ENCODE measurements at regions not wholly inside any gene's neighbourhood (a gene's known extent, or its start where the extent isn't known, plus 50 kb on each side); places are given as distances from the start of the nearest gene placed in this dataset.

GRCh38 chr2:147135376-147135775 lies 709.5 kb upstream of the ACVR2A start:
- Histone ChIP-seq H4K5ac (ENCODE audit: insufficient read length, low read depth, low read length) (no peak overlapping the region), H4K8ac (replicated peaks; ENCODE audit: insufficient read length, low read depth, low read length) (no peak overlapping the region), H3K79me1 (ENCODE audit: insufficient read depth, low read depth, low read length, poor library complexity, severe bottlenecking) (no peaks in the 10 kb centered on the region), H3K9me3 (ENCODE audit: control insufficient read depth, low read depth, low read length) (no peaks in the 10 kb centered on the region), H4K20me1 (ENCODE audit: control insufficient read depth, insufficient read depth, insufficient read length) (no peaks in the 10 kb centered on the region), H3K4me1 (ENCODE audit: insufficient read depth, low read length) (no peaks in the 10 kb centered on the region), H3K4me2 (ENCODE audit: insufficient read depth, insufficient read length, low read length) (no peak overlapping the region), H3K14ac (ENCODE audit: insufficient read depth, low read length) (no peak overlapping the region), H4K91ac (ENCODE audit: insufficient read length, low read depth, low read length) (no peak overlapping the region), H2BK15ac (ENCODE audit: low read depth, low read length) (no peak overlapping the region), H3K56ac (ENCODE audit: insufficient read length, low read depth, low read length) (no peak overlapping the region), H3K23me2 (ENCODE audit: insufficient read length, low read depth, low read length, poor library complexity, severe bottlenecking) (no peaks in the 10 kb centered on the region), H2BK20ac (ENCODE audit: low read depth, low read length, poor library complexity, severe bottlenecking) (no peak overlapping the region), H3K27ac (ENCODE audit: insufficient read length, low read depth, low read length) (no peak overlapping the region), H3T11ph (ENCODE audit: low read length) (no peak overlapping the region), H2BK5ac (ENCODE audit: insufficient read length, low read length) (no peak overlapping the region), H3K9ac (ENCODE audit: extremely low read depth, insufficient read length, low read length) (no peak overlapping the region), H3K79me2 (ENCODE audit: insufficient read depth, low read length) (no peaks in the 10 kb centered on the region), H2BK12ac (ENCODE audit: insufficient read length, low read depth, low read length) (no peak overlapping the region), H3K18ac (ENCODE audit: insufficient read length, low read depth, low read length) (no peak overlapping the region), H2AFZ (ENCODE audit: low read length) (no peak overlapping the region), H2AK5ac (ENCODE audit: insufficient read length, low read length) (no peak overlapping the region), H3K4ac (ENCODE audit: low read depth, low read length) (no peak overlapping the region), H3K23ac (ENCODE audit: insufficient read length, low read depth, low read length) (no peak overlapping the region), H3K27me3 (ENCODE audit: insufficient read depth, low read length) (no peaks in the 10 kb centered on the region), H2BK120ac (ENCODE audit: low read depth, low read length, poor library complexity, severe bottlenecking) (no peak overlapping the region)
- WGBS (ENCODE audit: extremely low coverage, insufficient read length, low lambda C conversion rate), result no CpG with 5 or more reads among the region's 5 CpGs
- no peaks in the 10 kb centered on the region; a peak in 1 of 7 replicates for H3K36me3 Mint-ChIP-seq (ENCODE audit: insufficient read depth in 1 of 3, low read depth in 3 of 3)
- peaks cover 5 to 8% of the 10 kb centered on the region in 2 experiments for H3K4me1 Mint-ChIP-seq
- TF ChIP-seq, protein P1, sequence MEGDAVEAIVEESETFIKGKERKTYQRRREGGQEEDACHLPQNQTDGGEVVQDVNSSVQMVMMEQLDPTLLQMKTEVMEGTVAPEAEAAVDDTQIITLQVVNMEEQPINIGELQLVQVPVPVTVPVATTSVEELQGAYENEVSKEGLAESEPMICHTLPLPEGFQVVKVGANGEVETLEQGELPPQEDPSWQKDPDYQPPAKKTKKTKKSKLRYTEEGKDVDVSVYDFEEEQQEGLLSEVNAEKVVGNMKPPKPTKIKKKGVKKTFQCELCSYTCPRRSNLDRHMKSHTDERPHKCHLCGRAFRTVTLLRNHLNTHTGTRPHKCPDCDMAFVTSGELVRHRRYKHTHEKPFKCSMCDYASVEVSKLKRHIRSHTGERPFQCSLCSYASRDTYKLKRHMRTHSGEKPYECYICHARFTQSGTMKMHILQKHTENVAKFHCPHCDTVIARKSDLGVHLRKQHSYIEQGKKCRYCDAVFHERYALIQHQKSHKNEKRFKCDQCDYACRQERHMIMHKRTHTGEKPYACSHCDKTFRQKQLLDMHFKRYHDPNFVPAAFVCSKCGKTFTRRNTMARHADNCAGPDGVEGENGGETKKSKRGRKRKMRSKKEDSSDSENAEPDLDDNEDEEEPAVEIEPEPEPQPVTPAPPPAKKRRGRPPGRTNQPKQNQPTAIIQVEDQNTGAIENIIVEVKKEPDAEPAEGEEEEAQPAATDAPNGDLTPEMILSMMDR (conservative IDR thresholded peaks at IDR 0.05), result no peak
- no peaks in the 10 kb centered on the region for H3K27me3 Mint-ChIP-seq (ENCODE audit: low read depth)
- H3K27ac Mint-ChIP-seq, result no peak overlapping the region
- H3K4me3 Mint-ChIP-seq, result no peak overlapping the region
- H3K9me3 Mint-ChIP-seq, result no peaks in the 10 kb centered on the region
- DNase-seq, result no peak
